ENCODE measurements at regions not wholly inside any gene's neighbourhood (a gene's known extent, or its start where the extent isn't known, plus 50 kb on each side); places are given as distances from the start of the nearest gene placed in this dataset.

- no peak for TF ChIP-seq SUZ12 (IDR thresholded peaks at IDR 0.05; ENCODE audit: low read length)
- no peak for TF ChIP-seq TAF7 (optimal IDR thresholded peaks at IDR 0.05; ENCODE audit: borderline replicate concordance, low read depth, low read length)
- TF ChIP-seq RFX5 (IDR thresholded peaks at IDR 0.05; ENCODE audit: borderline replicate concordance, low read depth, low read length): no peak
- TF ChIP-seq KDM4A (IDR thresholded peaks at IDR 0.05; ENCODE audit: low read depth, low read length, severe bottlenecking): no peak
- TF ChIP-seq NANOG (IDR thresholded peaks at IDR 0.05; ENCODE audit: insufficient read depth, low read depth, low read length, poor library complexity, severe bottlenecking): no peak
- no peak for TF ChIP-seq PHF8 (conservative IDR thresholded peaks at IDR 0.05; ENCODE audit: low read depth, low read length)
- no peak for TF ChIP-seq RNF2 (IDR thresholded peaks at IDR 0.05; ENCODE audit: borderline replicate concordance, low read depth, low read length, missing control alignments, poor library complexity, severe bottlenecking)
- no peak for TF ChIP-seq SP1 (IDR thresholded peaks at IDR 0.05; ENCODE audit: low read depth, low read length)
- no peak for TF ChIP-seq TAF1 (IDR thresholded peaks at IDR 0.05; ENCODE audit: low read depth, low read length)
- no peak for TF ChIP-seq JUND (IDR thresholded peaks at IDR 0.05; ENCODE audit: low read length)
- no peak for TF ChIP-seq ATF3 (IDR thresholded peaks at IDR 0.05; ENCODE audit: insufficient read depth, low read depth, low read length)
Measured at GRCh38 chr2:117308861-117309770, 505.4 kb upstream of the DDX18 start (continued).
